Stimulated activated CD8-positive, alpha-beta memory T cell treated with anti-CD3 and anti-CD28 coated beads, Interleukin-15, amount 100 ng/mL, for 4 hours (primary cell): ENCODE measurements at regions not wholly inside any gene's neighbourhood (a gene's known extent, or its start where the extent isn't known, plus 50 kb on each side); places are given as distances from the start of the nearest gene placed in this dataset.
"Not testable (repeated sequence)": the region's sequence is repeated elsewhere in the genome, so short reads cannot be mapped to it uniquely, and the experiment has no call there.

Source experiments
- DNase-seq, 2 donors: peaks; one replicate each; pipeline ENCODE4 v3.0.0-alpha.2; 2020; ENCODE audit warnings: low read depth in 2 of 2

DNA sequence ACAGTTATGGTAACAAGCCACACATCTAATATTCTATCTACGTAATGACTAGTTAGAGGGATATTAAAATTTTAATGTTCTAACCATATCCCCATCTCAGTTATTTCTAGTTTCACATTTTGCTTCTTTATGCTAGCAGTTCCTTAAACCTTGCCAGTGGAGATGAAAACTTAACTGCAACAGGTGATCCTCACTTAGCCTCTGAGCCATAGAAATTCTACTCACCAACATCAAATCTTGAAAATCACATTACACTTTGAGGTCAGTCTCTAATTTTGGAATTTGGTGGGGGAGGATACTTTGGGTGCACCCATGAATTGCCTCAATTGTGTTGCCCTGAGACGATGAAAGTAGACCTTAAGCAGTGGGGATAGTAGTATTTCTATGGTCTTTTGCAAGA, 256.4 kb downstream of the GATA3 start:
- DNase-seq = no peak

DNA sequence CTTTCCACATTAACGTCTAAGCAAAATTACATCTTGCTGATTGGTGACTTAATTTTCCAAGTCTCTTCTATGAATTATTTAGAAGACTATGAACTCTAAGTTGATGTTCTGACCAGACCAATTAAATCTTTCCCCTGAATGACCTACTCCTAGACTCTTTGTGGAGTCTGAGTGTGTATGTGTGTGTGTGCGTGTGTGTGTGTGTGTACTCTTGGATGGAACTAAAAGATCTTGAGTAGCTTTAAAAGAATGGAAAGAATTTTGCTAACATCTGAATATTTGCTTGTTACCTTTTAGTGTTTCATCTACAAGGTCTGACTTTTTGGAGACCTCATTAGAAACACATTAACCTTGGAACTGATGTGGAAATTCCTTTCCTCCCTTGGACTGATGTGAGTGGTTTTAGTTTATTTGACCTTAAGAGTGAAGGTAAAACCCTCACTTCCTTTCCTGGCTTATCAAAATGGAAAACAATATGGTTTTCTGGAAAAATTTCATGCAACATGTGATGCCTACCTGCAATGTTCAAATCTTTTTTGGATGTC, 257.1 kb downstream of the GATA3 start:
- DNase-seq = no peak

DNA sequence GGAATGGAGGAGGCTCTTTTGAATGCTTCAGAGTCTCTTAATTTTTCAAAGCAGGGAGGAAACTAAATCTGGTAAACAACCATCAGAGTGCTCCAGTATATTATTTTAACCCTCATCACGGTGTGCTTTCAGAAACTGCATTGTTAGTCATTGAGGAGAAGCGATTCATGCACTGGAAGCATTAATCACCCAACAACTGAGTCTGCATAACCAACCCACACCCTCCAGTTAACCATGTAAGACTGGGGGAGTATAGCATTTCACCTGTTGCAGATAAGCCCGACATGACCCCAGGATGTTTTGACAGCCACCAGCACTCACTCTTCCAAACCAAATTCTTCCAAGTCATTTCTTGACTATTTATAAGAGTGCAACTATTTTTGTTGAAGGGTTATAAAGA, 257.6 kb downstream of the GATA3 start:
- no peak for DNase-seq

DNA sequence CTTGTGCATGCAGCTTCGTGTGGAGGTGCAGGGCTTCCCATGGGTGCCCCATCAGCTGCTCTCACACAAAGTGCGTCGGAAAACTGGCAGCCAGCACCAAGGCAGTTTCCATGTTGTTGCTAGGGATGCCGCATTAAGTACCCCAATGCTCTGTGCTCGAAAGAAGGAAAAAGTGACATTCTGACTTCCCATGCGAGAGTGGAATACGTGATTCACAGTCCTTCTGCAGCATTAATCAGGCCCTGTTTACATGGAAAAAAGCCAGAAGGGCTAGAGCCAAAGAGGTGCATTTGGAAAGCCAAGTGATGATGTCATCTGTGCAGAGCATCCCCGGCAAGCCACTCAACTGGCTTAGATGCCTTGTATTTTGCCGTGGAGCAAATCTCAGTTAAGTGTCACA, 258.3 kb downstream of the GATA3 start:
- DNase-seq = no peak

DNA sequence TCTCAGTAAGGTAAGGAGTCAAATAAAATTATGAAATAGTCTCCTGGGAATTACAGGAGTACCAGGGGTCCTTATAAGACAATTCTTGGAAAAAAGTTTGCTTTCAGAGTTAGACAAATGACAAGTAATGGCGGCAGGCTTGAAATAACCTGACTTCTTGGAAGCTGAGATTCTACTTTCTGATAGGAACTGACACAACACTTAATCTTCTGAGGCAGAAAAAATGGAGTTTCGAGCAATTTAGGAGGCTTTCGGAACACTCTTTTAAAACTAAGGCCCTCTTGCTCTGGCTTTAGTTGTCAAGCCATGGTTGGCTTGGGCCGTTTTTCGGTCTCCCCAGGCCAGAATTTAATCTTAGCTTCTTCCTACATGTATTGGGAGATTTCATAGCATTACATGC, 260.0 kb downstream of the GATA3 start:
- no peak for DNase-seq

DNA sequence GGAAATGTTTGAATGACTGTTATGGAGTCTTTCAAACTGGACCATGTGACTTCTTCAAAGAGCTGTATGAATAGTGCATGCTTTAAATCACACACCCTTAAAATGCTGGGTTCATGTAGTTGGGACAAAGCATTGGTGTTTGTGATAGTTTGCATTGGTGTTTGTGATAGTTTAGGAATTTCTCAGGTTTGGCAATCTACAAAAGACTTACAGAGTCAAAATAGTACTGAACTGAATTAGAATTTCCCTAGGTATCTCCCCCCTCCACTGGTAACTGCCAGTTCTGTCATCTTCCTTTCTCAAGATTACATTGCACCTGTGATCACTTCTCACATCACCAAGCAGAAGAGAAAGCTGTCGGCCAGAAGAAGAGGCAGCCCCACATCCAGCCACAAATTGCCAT, 261.1 kb downstream of the GATA3 start:
- DNase-seq = no peak

DNA sequence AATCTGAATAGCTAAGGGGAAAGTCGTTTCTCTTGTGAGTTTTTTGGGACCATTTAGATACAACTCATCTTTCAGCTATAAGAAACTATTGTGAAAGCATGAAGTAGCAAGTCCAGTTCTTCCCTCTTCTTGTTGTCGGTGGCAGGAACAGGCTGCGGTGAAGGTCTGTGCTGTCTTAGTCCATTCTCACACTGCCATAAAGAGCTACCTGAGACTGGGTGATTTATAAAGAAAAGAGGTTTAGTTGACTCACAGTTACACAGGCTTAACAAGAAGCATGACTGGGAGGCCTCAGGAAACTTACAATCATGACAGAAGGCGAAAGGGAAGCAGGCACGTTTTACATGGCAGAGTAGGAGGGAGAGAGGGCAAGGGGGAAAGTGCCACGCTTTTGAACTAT, 261.8 kb downstream of the GATA3 start:
- DNase-seq = no peak

DNA sequence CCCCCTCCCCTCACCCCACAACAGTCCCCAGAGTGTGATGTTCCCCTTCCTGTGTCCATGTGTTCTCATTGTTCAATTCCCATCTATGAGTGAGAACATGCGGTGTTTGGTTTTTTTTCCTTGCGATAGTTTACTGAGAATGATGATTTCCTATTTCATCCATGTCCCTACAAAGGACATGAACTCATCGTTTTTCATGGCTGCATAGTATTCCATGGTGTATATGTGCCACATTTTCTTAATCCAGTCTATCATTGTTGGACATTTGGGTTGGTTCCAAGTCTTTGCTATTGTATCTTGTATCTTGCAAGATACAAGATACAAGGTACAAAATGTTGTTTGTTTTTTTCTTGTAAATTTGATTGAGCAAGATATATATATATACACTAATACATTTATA, 263.9 kb downstream of the GATA3 start:
- not testable (repeated sequence) for DNase-seq

DNA sequence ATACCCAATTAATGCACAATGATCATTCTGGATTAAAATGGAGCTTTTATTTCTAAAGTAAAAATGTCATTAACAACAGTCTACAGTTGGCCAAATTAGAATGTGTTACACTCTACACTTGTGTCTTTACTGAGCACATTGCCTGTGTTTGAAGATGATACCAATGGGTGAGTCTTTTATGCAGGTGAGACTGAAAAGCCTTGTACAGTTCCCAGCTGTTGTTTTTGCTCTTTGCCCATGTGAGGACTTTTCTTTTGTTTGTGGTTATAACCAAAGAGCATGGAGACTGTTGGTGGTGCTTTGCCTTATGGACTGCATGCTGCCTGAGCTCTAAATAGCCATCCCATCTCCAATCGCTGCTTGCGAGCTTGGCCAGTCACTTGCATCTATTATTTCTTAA, 264.5 kb downstream of the GATA3 start:
- DNase-seq = no peak

DNA sequence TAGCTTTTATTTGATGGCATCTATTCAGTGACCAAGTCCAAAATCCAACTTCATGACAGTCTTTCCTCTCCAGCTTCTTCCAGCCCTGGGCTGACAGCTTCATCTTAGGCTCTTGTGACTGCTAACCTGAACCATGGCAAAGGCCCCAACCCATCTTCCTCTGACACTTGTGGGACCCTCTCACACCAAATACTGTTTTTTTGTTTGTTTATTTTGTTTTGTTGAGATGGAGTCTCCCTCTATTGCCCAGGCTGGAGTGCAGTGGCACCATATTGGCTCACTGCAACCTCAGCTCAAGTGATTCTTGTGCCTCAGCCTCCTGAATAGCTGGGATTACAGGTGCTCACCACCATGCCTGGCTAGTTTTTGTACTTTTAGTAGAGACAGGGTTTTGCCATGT, 265.2 kb downstream of the GATA3 start:
- no peak for DNase-seq

DNA sequence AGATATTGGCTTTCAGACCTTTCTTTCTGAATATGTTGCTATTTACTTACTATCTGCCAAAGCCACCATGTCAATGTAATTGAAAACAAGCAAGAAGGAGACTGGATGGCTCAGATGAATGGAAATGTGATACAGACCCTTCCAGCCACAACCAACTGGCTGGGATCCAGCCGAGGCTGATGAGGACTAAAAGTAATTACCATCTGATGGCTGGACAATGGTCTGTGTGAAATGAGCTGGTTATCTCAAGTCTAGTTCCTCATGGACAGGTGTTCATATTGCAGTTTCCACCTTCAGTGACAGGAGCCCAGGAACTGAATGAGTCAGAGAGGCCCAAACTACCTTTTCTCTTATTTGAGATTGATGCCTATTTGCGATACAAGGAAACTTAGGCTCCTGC, 267.5 kb downstream of the GATA3 start:
- DNase-seq = no peak

DNA sequence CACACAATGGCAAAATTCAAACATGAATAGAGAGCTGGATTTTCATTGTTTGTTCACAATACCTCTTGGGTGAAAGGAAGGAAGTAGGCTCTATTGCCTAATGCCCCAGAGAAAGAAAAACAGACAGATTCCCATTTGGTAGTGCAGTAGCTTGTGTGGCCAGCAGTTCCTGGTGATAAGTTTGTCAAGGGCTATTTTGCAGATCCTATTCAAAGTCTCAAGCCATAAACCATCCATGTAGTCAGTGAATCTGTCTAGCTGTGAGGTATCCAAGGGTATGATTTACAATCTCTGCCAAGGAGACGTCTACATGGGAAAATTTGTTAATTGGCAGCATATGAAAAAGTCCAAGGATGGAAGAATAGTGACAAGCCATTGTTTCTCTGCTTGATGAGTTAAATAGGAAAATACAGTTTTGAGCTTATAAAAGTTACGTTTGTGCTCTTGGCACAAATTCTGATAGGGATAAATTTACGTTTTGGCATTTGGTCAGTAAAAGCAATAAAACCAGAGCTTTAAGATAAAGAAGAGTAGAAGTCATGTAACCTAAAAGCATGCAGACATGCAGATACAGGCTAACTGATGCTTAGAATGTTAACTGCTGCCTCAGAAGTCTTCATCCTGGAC, 269.1 kb downstream of the GATA3 start:
- no peak for DNase-seq

DNA sequence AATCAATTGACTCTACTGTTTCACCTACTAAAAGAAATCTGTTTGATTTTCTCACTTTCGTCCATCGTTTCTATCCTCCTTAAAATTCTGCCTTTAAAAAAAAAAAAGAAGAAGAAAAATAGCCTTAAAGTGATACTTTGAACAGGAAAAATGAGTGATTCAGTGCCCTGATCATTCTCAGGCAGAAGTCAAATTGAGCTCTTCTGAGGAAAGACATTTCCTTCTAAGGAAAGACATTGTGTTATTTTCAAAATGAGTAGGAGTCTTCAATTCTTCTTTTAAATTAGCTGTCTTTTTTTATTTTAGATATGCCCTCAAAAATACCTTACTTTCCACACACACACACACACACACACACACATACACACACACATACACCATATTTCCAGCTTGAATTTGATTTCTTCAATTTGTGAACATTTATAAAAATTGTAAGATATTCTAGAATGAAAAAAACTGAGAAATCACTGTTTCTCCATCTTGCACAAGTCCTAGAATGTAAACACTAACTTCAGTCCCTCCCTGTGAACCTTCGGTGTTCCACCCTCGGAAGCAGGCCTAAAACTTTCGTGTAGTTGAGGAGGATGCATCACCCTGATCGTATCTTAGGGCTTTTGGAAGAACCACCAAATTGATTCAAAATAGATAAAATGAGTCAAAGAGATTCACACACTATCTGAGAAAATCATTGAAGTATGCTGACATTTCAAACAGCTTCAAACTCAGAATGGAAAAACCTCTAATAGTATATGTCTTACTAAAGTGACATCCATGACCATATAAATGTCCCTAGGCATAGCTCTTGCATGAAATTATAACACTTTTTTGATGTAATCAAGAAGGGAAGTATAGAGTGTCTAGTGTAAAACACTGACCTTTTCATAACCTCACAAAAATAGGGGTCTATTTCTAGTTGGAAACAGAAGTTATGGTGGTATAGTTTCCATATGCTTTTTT, 270.8 kb downstream of the GATA3 start:
- DNase-seq = no peak

DNA sequence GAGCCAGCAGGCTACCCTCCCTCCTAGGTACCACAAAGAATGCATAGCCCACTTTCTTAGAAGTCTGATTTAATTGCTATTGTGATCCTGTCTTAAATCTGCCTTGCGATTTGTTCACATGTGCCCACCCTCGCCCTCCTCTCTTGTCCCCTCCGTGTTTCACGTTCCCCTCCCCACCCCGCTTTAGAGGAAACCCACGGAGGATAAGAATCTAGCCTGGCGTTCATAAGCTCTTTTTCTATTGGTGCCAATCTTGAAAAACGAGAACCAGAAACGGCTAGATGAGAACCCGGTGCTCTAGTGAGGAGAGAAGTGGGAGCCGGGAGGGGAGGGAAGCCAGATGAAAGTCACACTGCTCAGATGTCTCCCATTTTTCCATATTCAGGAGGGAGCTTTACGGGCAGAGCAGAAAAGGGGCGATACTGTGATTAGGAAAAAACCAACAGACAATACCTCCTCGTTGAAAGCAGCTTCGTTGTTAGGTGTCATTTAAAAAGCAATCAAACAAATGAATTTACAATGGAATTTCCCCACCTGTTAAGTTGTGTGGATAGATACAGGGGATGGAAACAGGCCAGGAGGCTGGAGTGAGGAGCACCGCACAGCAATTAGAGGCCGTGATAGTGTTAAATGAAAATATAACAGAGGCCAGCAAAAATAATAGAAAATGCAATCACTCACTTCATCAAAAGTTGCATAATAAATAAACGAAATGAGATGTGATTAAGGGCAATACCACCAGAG, 272.1 kb downstream of the GATA3 start:
- DNase-seq = no peak

DNA sequence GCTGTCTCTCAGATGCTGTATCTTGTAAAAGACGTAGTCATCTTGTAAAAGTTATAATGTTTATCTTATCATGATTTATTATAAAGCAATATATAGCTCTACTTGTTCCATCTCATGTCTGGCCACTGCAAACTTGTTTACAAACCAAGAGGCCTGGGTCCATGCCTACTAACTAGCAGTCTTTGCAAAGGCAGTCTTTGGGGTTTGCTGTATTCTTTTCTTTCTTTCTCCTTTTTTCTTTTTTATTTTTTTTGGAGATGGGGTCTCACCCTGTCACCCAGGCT, 272.6 kb downstream of the GATA3 start:
- no peak for DNase-seq

DNA sequence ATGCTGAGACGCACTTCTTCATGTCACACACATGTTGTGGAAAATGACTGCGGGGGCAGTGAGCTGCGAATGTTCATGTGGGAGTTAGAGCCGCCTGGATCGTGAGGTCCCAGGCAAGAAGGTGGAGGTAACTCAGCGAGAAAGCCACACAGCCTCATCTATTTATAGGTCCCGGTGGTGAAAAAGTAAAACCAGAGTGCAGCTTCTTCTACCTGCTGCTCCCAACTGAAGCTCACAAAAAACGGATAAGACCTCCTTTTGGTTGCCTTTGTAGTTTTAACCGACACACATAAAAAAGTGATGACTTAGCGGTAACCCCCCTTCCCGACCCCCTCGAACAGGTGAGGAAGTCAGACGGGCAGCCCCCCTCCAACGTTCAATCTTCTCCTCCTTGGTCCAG, 276.9 kb downstream of the GATA3 start:
- DNase-seq = no peak

DNA sequence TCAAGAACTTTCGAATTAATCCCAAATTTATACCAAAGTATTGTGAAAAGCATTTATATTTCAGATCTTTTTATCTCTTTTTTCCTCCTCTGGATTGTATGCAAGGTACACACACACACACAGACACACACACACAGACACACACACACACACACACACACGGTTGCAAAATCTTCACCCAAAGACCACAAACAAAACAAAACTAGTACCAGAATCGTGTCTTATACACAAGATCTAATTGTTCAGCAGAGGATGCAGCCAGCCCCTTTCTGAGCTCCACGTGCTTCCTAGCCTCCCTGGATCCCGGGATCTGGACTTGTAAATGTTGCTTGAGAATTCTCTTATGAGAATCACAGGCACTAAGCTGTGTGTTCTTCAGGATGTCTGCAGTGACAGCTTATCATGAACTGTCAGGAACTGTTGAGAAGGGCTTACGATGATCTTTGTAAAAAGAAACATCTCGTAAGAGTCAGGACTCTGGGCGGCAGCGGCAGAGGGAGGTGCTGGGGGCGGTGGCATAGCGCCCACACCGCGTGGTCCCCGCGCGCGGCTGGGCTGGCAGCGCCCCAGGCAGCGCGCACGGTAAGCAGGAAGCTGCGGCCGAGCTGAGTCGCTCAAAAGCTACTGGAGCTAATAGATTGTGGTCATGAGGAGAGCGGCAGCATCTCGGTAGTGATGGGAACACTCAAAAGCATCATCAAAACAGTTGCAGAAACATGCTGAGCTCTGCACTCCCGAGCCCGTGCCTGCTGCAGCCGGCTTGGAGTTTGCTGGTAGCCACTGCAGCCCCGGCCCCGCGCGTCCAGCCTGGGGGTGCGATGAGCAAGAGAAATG, 277.6 kb downstream of the GATA3 start:
- DNase-seq = peak; percentile 74 to 77

DNA sequence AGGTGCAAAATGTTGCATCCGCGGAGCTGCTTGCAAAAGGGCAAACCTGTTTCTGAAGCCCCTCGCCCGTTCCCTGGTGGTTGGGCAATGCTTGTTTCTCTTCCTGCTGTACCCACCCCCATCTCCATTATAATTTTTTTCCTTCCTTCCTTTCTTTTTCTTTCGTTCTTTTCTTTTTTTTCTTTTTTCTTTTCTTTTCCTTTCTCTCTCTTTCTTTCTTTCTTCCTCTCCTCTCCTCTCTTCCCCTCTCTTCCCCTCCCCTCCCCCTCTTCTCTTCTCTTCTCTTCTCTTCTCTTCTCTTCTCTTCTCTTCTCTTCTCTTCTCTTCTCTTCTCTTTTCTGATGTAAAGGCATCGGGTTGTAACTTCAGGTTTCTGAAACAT, 278.2 kb downstream of the GATA3 start:
- no peak for DNase-seq

DNA sequence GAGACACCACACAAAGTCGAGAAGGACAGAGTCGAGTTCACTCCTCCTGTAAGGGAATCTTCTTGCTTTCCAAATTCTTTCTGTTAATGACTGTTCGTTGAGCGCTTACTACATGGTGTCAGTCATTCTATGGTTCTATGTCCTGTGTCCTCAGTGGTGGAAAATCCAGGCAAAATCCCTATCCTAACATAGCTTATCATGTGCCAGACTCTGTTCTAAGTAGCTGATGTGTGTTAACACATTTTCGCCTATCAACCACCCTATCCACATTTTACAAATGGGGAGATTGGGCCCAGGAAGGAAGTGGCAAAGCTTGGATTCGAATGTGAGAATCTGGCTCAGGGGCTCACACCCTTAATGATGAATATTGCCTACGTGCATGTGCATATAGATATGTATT, 280.1 kb downstream of the GATA3 start:
- no peak for DNase-seq

DNA sequence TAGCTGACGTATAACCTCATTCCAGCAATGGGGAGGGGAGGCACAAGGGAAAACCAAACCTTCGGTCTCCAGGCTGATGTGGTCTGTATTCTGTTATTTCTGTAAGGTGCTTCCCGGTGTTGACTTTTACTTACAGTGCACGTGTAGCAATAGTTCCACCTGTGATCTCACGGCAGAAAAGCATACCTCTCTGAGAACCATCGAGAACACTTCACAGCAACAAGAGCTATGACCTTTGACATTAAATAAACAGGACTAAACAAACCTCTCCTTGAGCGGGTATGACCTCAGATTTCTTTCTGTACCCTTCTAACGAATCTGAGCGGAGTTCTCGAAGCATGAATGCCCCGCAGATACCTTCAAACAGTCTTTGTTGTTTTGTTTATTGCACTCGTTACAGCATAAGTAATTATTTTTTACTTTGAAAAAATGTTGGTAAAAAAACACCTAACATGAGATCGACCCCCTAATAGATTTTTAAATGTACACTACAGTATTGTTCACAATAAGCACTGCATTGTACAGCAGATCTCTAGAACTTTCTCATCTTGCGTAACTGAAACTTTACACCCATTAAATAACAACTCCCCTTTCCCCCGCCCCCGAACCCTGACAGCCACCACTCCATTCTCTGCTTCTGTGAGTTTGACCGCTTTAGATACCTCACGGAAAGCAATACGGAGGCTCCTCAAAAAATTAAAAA, 282.3 kb downstream of the GATA3 start:
- DNase-seq = no peak

DNA sequence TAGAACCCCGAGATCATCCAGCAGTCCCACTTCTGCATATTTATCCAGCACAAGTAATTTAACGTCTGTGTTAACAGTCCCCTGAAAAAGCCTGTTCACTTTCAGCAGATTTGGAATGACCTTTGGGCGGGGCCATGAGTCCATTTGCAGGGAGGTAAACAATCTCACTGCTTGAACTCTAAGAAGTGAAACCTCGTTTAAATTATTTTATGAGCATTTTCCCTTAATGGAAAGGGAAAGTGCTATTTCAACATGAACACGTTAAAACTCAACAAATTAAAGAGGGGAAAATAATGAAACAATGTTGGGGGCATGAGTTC, 282.8 kb downstream of the GATA3 start:
- DNase-seq = no peak
